ENCODE measurements at regions not wholly inside any gene's neighbourhood (a gene's known extent, or its start where the extent isn't known, plus 50 kb on each side); places are given as distances from the start of the nearest gene placed in this dataset.

DNA sequence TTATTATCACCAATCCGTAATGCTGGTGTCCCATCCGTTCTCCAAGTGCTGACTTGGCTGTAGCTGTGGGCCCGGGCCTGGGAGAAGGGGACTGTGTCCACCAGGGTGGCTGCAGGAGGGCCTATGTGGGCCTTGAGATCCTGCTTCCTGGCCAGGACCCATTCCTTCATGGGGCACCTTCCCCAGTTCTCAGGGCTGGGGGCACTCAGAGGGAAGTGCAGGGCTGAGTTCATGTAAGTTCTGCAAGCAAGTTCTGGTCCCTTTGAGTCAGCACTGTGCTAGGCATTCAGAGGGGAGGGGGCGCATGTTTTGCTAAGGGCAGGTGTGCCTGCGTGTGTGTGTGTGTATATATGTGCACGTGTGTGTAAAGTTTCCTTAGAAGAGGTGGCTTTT, 94.0 kb downstream of the GLI2 start:
- no peak for DNase-seq

DNA sequence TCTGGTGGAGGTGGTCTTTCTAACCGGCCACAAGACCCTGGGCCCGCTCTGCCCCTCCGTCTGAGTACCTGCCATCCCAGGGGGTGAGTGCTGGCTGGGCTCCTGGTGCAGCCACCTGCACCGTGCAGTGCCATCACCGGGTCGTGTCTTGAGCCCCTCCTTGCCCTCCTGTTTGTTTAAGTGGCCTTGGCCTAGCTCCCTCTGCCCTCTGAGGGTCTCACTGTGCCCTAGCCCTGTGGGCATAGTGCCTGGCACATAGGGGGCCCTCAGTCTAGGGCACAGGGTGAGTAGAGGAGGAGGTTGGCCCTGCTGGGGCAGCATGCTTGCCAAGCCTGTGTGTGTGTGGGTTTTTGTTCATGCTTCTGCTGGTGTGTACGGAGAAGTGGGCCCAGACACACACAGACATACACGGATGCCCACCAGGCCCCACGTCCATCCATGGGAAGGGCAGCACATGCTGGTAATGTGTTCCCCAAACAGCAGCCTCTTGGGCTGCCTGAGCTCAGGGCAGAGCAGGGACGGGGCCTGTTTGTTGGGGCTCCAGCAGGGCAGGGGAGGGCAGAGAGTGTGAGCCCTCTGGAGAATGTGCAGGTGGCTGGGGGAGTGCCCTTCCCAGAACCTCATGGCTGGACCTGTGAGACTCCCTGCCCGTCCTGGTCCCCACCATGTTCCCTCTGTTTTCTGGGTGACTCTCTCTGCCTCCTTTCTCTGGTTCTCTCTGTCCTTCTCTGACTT, 94.6 kb downstream of the GLI2 start:
- no peak for DNase-seq

DNA sequence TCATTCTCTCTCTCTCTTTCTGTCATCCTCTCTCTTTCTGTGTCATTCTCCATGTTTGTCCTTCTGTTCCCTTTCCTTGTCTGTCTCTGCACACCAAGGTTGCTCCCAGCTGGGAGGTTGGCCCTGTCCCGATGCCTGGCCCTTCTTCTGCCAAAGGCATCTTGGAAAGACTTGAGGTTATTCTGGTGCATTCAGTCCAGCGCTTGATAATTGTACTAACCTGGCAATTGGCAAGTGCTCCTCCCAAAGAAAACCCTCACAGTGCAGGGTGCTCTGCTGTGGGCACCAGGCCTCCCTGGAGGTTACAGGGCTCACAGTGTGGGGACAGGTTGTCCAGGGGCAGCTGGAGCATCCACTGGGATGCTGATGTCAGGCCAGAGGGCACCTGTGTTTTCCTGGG, 95.4 kb downstream of the GLI2 start:
- no peak for DNase-seq

DNA sequence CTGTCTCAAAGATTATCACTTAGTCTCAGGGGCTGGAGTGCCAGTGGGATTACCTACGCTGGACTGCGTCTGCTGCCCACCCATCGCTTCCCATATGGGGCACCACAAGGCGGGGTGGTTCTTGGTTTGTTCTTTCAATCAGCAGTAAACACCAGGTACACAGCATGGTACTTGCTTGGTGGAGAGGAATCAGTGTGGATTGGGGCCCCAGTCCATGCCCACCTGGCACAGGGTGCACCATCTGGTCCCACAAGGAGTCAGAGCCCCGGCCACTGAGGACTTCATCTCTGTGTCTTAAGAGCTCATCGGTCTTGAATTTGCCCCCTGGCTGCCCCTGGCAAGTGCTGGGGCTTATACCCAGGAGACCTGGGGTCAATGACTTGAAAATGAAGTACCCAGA, 96.2 kb downstream of the GLI2 start:
- DNase-seq: no peak

DNA sequence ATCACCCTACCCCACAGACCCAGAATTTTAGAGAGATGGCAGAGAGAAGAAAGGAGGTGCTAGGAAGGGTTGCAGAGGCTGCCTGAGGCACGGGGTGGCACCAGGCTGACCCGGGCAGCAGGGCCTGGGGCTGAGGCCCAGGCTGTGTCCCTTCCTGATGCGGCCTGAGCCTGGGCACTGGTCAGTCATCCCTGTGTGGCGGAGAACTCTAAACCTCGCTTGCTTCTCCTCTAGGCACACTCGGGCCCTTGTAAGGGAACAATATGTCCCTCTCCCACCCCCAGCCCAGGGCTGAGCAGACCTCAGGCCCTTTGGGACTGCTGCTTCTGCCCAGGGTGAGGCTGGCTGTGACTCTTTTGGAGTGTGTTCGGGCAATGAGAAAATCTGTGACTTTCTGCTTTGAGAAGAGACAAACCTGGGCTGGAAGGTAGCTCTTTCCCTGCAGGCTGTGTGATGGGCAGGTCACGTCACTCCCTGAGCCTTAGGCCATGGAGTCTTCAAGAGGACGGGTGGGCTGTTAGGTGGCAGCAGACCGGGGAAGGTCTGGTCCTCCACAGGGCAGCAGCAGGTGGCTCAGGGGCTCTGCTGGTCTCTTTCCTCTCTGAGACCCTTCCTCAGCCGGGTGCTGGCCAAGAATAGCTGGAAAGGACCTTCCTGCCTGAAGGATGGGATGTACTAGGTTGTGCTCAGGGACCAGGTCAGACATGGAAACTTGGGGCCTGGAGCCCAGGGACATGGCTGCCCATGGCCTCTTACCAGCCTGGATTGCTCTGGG, 96.8 kb downstream of the GLI2 start:
- DNase-seq: no peak

DNA sequence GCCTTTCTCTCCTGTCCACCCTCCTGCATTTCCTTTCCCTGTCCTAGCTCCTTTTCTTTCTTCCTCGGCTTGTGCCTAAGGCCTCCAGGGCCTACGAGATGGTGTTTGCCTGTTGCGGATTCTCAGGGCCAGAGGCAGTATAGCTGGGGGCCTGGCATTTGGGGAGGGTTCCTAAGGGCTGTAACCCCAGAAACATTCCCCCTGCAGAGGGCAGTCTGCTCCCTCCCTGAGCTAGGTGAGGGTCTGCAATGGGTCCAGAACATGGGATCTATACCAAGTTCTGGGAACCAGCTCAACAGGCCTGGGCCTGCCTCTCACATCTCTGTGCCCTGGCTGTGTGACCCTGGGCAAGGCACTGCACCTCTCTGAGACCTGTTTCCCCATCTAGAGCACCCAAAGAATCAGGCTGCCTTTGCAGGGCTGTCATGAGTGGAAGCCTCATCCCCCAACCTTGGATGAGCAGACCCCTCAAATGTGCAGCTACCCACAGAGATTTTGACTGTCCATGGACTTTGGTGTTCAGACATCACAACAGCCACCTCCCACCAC, 97.5 kb downstream of the GLI2 start:
- no peak for DNase-seq

DNA sequence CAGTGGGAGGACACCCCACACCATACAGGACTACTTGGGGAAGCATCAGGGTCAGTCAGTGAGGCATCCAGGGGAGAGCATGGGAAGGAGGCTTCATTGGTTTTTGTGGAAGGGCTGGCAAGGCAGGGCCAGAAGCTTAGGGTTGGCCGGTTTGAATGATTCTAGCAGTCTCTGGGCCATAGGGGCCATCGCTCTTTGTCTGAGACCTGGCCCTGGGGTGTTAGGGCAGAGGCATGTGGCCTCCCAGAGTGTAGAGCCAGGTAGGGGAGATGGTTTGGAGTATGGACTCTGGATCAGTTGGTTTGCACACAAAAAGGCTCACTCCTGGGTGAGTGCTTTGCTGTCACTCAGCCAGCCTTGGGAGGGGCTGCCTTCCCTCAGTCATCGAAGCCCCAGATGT, 98.5 kb downstream of the GLI2 start:
- no peak for DNase-seq

DNA sequence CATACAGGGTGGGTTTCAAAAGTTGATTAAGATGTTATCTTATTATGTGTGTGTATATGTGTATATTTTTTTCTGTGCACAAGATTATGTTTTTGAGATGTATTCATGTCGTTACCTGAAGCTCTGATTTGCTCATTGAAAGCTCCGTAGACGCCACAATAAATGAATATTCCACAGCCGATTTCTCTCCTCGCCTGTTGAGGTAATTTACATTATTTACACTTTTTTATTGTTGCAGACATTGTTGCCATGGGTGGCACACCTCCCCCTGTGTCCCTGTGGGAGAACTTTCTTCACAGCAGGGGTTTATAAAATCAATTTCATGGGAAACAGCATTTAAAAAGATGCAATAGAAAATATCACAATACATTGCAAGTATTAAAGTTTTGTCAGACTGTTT, 100.6 kb downstream of the GLI2 start:
- no peak for DNase-seq

DNA sequence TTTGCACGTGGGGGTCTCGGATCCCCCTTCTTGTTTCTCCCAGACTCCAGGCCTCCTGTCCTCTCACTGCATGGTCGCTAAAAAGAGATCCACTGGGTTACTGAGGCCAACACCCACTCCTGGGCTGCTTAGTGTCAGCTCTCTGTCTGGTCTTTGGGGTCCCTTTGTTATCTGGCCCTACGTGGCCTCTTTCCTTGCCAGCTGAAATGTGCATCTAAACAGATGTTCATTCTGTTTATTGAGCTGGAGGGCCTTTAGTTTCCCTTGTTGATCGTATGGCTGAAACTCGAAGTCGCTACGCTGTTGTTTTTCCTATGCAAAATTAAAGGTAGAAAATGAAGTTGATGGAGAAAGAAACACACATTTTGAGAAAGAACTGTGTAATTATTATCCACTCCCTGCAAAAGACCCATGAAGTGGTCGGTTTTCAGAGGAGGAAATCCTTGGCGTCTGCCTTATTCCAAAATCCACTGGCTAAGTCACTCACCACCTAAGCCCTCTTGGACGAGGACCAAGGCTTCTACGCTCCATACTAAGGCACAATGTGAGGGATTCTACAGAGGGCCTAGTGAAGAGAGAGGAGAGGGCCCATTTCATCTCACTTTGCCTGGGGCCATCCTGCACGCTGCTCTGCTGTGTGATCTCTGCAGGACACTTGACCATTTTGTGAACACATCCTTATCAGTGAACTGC, 105.3 kb downstream of the GLI2 start:
- DNase-seq: no peak

DNA sequence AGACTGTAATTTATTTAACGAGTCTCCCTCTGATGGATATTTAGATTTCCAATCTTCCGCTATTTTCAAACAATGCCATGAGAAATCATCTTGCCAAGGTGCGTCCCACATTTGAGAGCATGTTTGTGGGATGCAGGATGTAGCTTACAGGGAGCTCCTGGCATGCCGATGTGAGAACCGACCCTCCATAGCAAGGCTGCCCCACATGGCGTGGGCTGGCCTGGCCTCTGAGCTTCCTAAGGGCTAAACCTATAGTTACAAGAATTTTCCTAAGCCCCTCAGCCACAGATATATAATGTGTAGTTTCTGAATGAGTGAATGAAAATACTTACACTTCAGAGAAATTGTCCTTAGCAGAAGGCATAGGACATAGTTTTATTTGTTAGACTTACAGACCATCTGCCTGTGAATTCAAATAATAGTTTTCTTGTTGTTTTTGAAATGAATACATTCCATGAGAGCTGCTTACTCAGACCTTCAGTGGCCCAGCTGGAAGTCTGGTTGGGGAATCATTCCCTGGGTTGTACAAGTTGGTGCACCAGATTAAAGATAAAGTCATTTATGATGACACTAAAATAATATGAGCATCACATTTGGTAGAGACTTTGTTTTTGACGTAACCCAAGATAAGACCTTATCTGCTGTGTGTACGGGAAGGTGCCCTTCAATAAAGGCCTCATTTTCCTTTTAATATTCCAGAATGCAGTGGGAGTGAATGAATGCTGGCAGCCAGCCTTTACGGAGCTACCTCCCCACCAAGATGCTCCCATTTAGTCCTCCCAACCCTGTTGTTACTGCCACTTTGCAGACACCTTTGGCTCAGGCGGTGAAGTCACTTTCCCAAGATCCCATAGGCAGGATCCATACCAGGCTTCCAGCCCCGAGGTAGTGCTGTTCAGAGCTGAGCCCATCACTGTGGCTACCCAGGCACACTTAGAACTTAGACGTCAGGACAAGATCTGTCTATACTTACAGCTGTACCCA, 107.1 kb downstream of the GLI2 start:
- no peak for DNase-seq

DNA sequence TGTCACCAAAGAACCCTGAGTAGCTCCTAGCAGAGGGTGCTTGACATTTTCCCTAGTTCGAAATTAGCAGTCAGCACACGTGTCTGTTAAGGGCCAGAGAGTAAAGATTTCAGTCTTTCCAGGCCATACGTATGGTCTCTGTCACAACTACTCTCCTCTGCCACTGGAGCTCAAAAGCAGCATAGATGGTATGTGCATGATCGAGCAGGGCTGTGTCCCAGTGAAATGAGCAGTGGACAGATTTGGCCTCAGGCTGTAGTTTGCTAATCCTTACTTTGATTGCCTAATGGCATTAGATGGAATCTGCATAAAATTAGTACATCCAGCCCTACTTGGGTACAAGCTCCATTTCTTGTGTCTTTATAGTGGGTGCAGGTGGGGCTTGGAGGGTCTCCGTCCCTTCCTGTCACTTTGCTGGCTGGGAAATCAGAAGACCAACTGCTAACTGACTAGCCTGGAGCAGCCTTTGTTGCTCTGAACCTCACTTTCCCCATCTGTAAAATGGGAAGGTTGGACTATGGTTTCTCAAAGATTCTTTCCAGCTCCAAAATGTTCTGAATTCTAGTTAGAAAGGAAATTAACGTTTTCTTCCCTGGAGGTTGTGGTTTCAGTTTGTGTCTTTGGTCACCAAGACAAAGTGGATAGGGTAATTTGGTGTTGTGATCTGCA, 108.5 kb downstream of the GLI2 start:
- no peak for DNase-seq

DNA sequence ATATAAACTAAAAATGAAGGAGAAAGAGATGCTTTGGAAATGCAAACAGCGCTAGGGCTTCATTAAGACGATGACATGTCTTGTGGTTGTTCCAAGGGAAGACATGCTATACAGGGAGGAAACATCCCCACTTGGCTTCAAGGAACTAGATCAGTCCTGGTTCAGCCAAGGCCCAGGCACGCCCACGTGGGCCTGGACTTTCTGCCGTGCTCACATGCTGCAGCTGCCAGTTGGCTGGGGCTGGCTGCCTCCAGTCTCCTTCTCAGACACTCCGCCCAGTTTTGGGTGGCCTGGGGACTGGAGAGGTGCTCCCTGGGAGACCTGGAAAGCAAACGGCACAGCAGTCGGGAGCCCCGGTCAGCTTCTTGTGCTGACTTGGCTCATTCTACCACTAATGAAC, 109.6 kb downstream of the GLI2 start:
- no peak for DNase-seq

DNA sequence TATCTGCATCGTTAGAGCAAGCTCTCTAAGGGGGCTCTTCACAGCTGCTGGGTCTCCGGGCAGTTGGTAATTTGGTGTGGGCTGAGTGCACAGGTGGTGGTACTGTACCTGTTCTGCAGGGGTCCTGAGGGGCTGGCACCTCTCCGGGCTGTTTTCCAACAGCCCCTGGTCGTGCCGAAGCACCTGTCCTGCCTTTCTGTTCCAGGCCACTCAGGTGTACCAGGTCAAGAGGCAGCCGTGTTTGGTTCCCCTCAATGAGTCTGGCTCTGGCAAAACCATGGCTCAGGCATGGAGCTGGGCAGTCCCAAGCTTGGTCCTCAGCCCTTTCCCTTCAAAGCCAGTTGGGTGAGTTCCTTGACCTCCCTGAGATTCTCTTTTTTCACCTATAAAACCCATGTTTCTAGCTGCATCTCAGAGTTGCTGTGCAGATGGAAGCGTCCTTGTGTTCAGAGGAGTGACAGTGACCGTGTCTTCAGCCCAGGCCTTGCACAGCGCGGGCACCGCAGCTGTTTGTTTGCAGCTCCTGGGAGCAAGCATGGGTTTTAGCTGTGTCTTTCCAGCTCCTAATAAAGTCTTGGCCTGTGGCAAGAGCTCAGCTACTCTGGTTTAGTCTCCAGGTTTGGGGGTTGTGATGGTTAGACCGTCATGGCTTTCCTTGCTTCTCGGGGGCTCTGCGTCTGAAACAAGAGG, 110.9 kb downstream of the GLI2 start:
- DNase-seq: no peak

DNA sequence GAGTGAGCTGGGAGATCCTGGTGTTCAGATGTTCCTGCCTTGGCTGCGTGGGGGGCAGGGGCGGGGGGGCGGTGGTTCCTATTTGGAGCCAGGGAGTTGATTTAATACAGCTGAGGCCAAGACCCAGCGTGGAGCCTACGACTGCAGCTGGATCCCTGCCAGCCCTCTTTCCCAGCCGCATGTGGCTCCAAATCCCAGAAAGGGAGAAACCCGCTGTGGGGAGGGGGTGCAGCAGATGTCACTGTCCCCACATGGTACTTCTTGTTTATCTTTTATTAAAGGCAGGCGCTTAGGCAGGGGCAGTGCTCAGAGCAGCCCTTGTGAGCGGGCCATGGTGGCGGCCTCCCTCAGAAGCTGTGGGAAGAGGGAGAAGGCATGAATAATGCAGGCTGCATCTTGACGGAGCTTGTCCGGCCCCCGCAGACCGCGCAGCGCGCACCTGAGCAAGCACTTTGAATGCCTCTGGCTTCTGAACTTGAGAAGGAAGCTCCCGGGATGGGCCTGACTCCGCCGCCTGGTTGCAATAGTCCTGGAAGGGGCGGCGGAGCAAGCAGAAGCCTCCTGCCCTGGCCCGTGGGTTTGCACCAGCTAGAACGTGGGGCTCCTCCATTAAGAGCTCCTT, 112.1 kb downstream of the GLI2 start:
- DNase-seq: no peak

DNA sequence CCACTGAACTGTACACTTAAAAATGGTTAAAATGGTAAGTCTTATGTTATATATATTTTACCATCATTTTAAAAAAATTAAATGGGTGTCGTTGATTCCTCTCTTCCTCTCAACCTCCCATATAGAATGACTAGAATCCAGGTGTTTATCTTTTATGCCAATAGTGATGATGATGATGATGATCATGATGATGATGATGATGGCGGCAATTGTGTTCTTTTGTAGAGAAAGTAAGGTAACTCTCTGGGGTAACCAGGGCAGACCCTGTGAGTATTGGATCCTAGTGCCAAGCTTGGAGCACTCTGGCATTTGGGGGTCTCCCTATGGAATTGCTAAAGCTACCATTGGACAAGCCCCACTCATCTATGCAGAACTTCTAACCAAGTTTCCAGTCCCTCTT, 113.6 kb downstream of the GLI2 start:
- no peak for DNase-seq

DNA sequence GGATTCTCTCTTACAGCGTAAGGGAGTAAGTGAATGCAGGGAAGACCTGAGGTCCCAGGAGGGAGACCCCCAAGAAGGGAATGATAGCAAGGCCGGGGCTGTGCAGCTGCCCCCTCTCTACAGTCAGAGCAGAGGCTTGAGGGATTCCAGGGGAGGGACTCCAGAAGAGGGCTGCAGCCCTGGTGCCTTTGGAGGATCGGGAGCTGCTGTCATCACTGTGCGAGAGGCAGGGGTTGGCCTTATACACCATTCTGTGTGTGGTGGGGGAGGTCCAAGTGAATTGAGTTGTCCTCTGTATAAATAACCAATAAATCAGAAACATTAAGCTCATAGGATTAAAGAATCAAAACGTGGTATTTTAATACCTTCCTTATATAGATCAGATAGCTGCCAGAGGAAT, 114.9 kb downstream of the GLI2 start:
- no peak for DNase-seq

DNA sequence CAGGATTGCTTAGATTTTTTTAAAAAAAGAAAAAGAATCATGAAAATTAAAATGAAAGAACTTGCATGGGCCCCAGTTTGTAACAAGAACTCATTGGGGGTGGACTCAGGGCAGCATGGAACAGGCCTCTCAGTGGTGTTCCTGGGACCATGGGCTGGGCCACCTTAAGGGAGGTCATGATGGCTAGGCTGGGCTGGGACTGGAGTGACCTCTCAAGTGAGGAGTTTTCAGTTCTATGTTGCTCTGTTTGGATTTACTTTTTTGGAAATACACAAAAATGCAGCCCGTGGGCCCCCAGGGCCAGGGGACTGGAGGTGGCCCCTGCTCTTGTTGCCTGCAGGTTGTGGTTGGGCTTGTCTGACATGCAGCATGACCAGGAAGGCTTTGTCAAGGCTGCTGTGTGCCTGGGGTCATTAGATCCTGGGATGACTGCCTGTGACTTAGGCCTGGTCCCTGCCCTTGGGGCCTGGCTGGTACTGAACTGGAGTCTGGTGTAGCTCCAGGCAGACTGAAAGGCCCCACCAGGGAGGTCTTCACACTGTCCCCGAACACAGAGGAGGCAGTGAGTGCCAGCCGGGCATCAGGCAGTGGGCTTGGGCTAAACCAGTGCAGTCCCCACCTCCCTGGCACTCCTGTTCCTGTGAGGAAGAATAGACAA, 115.6 kb downstream of the GLI2 start:
- no peak for DNase-seq

DNA sequence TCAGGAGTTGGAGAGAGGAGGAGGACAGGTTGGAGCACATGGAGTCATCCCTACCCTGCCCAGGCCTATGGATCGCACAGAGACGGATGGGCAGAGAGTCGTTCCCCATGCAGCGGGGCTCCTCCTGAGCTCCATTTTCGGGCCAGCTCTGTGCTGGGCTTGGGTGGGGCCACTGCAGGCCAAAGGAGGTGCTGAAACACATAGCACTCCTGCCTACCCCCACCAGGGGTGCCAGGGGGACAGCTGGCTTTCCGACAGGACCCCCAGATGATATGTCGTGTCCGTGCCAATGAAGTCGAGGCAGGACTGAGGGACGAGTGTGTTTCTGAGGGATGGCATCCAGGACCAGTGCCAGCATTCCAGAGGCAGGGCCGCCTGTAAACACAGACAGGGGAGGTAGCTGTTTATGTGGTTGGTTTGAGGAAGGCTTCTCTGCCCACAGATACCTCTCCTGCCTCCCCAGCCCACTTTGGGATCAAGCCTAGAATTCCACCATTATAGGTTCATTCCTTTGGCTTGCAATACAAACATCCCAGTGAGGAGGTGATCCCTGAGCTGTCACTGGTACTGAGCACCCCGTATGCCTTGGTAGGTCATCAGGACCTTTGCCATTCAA, 116.6 kb downstream of the GLI2 start:
- DNase-seq: no peak

DNA sequence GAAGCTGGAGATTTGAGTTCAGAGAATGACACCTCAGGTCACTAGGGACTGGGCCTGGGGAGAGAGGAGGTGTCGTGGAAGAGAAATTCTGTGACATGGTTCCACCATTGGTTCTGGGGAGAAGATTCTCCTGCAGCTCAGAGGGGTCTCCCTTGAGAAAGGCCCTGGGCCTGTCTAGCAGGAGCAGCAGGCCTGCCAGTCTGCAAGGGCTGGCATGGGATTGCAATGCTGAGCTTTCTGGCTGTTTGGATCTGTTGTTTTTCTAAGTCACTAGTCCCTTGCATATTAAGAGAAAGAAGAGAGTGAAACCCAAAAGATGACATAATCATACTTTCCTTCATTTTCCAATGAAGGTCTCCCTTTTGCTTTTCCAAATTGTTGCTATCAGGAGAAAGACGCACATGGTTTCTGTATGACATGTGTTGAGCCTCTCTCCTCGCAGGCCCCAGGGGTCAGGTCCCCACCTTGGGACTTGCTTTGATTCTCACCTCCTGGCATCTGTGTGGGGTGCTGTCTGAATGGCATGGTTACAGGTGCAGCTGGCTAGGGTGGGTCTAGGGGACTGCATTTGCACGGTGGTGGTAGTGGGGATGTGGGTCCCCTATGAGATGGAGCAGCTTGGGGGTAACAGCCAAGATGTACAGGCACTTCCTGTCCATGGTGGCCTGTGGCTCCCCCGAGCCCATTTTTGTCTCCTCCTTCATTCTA, 117.8 kb downstream of the GLI2 start:
- no peak for DNase-seq
